Esophagus squamous epithelium (tissue), 4 donors: ENCODE measurements at regions not wholly inside any gene's neighbourhood (a gene's known extent, or its start where the extent isn't known, plus 50 kb on each side); places are given as distances from the start of the nearest gene placed in this dataset.

Source experiments
- CTCF ChIP-seq, 6 experiments: fragments of 450-650 bp in 4 of 6; fragments of 200-600 bp in 2 of 6; sonication (generic) in 2 of 6; IDR thresholded peaks; one replicate each; pipeline ENCODE4 v1.5.1; 2016 to 2019; ENCODE audit warnings: antibody characterized with exemption in 6 of 6, mild to moderate bottlenecking in 4 of 6, moderate library complexity in 4 of 6
- POLR2A ChIP-seq, 4 donors: fragments of 450-650 bp; IDR thresholded peaks; one replicate each; pipeline ENCODE4 v1.6.1; 2017; ENCODE audit warnings: antibody characterized with exemption in 4 of 4, mild to moderate bottlenecking in 4 of 4, moderate library complexity in 3 of 4

GRCh38 chr3:65052101-65052500 lies 364.3 kb upstream of the ADAMTS9 start:
- TF ChIP-seq CTCF (IDR thresholded peaks at IDR 0.05): no peak
- no peak for TF ChIP-seq POLR2A (IDR thresholded peaks at IDR 0.05)
